AG10803 (cell line): ENCODE measurements at regions not wholly inside any gene's neighbourhood (a gene's known extent, or its start where the extent isn't known, plus 50 kb on each side); places are given as distances from the start of the nearest gene placed in this dataset.
"Not testable (repeated sequence)": the region's sequence is repeated elsewhere in the genome, so short reads cannot be mapped to it uniquely, and the experiment has no call there.

Experiments used
- DNase-seq: peaks from one replicate; pipeline ENCODE4 v3.0.0; 2010; ENCODE audit warnings: low read depth
- H3K4me3 ChIP-seq: 2 replicates; pipeline ENCODE4 v1.5.1; 2011; ENCODE audit warnings: mild to moderate bottlenecking, low read length, control low read depth
- TF ChIP-seq, protein P1 (sequence below): conservative IDR thresholded peaks from 2 replicates; pipeline ENCODE4 v1.5.1; 2011; ENCODE audit warnings: mild to moderate bottlenecking, low read length, control low read depth, inconsistent platforms

DNA sequence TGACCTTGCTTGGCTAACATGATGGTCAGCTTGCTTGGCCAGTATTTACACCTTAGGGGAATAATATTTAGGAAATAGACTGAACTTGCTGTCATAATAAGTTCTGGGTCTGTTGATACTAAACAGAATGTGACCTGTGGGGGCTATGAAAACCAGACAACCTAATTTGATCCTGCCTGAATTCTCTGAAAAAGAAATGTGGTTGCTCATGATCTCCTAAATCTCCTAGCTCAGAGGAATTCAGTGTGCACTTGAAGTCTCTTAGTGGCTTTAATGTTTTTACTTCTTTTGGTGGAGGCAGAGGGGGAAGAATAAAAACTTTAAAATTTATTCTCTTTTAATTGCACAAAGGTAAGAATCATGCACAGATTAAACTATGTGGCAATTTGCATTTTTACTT, 205.2 kb downstream of the SEC23IP start:
- no peak overlapping the region for H3K4me3 ChIP-seq
- no peak for DNase-seq
- TF ChIP-seq, protein P1, sequence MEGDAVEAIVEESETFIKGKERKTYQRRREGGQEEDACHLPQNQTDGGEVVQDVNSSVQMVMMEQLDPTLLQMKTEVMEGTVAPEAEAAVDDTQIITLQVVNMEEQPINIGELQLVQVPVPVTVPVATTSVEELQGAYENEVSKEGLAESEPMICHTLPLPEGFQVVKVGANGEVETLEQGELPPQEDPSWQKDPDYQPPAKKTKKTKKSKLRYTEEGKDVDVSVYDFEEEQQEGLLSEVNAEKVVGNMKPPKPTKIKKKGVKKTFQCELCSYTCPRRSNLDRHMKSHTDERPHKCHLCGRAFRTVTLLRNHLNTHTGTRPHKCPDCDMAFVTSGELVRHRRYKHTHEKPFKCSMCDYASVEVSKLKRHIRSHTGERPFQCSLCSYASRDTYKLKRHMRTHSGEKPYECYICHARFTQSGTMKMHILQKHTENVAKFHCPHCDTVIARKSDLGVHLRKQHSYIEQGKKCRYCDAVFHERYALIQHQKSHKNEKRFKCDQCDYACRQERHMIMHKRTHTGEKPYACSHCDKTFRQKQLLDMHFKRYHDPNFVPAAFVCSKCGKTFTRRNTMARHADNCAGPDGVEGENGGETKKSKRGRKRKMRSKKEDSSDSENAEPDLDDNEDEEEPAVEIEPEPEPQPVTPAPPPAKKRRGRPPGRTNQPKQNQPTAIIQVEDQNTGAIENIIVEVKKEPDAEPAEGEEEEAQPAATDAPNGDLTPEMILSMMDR, result no peak

DNA sequence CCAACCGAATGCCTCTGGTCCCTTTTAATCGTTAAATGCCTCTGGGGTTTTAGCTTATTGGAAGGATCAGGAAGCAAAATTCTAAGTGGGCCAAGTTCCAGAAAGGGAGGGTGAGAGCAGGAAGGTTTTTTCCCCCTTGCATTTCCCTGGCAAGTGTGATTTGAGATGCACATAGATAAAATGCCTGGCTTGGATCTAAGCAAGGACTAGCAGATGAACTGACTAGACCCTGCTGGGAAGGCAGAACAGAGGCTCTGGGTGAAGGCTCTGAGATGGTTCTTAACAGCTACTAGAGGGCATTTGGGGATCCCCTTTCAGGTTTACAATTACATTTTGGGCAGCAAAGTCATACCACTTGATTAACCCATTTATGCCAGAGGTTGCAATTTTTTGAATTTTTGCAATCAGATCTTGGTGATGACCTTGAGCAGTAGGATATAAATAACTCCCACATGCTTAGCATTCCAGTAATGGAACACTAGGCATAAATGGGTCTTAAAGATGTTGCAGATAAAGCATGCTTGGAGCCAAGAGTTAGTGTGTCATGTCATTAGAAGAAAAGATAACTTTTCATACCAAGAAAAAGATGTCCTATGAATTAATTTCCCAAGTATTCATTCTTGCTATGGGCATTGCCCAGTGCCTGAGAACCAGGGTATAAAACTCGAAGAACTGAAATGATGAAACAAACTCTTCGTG, 205.9 kb downstream of the SEC23IP start:
- H3K4me3 ChIP-seq, result no peak overlapping the region
- DNase-seq, result no peak
- TF ChIP-seq, protein P1, result no peak

DNA sequence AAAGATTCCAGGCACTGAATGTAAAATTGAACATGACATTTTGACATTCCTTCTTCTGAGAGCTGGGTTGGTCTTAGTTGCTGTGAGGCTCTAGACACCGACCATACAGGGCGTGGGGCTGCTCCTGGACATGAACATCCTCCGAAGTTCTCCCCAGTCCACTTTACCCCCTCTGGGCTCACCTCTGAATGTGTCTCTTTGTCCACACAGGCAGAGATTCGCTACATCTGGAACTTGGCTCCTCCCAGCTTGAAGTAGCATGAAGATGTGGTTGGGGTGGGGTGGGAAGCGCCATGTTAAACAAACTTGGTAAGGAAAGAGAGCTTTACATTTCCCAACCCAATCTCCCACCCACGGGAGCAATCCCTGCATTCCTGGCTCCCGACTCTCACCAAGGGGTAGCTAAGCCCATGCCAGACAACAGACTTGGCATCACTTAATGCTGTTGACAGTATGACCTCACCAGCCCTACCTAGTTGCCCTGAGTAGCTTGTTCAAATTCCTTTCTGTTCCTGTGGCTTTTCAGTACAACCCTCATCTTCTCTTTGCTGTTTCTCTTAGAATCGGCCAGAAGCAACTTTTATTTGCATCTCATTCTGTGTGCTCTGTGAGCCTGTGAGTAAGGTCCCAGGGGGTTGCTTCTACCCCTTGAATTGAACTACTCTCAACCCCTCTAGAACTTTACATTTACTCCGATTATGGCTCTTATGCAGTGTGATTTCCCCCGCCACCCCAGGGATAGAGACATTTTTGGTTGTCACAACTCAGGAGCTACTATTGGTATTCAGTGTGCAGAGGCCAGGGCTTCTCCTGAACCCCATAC, 211.4 kb downstream of the SEC23IP start:
- TF ChIP-seq, protein P1, result no peak
- DNase-seq, result no peak
- no peak overlapping the region for H3K4me3 ChIP-seq

DNA sequence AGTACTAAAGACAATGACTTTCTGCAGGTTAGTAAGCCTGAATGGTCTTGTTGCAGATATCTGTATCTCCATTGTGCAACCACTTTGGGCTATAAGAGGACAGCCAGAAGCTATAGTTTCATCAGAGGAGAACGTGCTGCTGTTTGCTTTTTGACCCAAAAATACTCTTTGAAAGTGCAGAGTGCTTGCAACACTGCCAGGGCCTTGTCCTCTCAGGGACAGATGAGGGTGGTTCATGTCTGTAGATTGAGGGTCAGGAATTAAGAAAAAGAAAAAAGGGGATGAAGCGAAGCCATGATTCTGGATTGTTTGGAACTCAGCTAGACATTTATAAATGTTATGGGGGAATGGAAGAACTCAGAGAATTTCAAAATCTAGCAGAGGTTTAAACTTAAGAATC, 212.5 kb downstream of the SEC23IP start:
- TF ChIP-seq, protein P1, result no peak
- no peak overlapping the region for H3K4me3 ChIP-seq
- no peak for DNase-seq

DNA sequence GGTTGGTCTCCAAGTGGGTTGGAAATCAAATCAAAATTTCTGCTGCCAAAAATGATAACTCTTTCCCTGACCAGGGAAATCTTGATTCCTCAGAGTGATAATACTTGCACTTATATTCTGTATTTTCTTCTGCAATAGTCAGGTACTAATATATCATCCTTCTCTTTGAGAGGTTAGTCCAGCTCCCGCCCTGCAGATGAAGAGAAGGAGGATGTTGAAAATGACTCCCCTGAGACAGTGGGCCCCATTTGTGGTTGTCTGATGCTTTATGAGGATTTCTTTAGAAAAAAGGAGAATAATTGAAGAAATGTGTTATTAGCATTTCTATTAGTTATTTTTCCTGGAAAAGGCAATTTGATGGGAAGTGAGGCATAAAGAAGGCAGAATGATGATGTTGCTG, 213.0 kb downstream of the SEC23IP start:
- no peak overlapping the region for H3K4me3 ChIP-seq
- no peak for DNase-seq
- TF ChIP-seq, protein P1, result no peak

DNA sequence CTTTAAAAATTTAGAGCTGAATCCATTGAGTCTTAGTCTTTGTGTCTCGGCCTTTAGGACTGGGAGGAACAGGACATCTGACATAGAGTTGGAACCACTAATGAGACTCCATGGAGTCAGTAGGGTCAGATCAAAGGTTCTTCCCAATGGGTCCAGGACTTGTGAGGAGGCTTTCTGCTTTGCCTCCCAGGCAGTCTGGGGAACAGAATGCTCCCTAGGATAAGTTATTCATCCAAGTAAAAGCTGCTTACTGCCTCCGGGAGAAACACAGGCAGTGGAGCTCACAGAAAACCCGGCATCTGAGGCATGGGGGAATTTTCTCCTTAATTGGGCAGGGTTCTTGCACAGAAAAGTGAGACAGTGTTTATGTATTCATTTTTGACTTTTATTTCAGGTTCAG, 216.4 kb downstream of the SEC23IP start:
- no peak for DNase-seq
- H3K4me3 ChIP-seq, result no peak overlapping the region
- TF ChIP-seq, protein P1, result no peak

DNA sequence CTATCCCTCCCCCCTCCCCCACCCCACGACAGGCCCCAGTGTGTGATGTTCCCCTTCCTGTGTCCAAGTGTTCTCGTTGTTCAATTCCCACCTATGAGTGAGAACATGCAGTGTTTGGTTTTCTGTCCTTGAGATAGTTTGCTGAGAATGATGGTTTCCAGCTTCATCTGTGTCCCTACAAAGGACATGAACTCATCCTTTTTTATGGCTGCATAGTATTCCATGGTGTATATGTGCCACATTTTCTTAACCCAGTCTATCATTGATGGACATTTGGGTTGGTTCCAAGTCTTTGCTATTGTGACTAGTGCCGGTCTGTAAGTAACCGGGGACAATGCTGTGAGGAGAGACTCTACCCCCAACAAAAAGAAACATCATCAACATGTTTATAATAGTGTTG, 217.2 kb downstream of the SEC23IP start:
- H3K4me3 ChIP-seq, DNase-seq: not testable (repeated sequence)
